ENCODE measurements at regions not wholly inside any gene's neighbourhood (a gene's known extent, or its start where the extent isn't known, plus 50 kb on each side); places are given as distances from the start of the nearest gene placed in this dataset.

GRCh38 chr2:79453918-79454317 lies 58.9 kb upstream of the CTNNA2 start:
- intact Hi-C loops (cut with DNase I): no loop called here
- no peak for DNase-seq

- intact Hi-C loops (cut with DNase I): no loop called here
- no peak for DNase-seq
Measured at GRCh38 chr2:79452651-79453050, 60.2 kb upstream of the CTNNA2 start.

- no peak for DNase-seq
- intact Hi-C loops (cut with DNase I): no loop called here
Measured at GRCh38 chr2:79447463-79447862, 65.4 kb upstream of the CTNNA2 start.

GRCh38 chr2:79446313-79446712 lies 66.5 kb upstream of the CTNNA2 start:
- intact Hi-C loops (cut with DNase I): no loop called here
- DNase-seq: no peak

GRCh38 chr2:79437433-79438267 lies 75.2 kb upstream of the CTNNA2 start:
- intact Hi-C loops (cut with DNase I): no loop called here
- DNase-seq: no peak

- DNase-seq: no peak
- intact Hi-C loops (cut with DNase I): no loop called here
Measured at GRCh38 chr2:79434362-79434761, 78.5 kb upstream of the CTNNA2 start.

- DNase-seq: peak; percentile 24 to 94 (median 64)
- intact Hi-C loops (cut with DNase I): no loop called here
Measured at GRCh38 chr2:79432731-79433146, 80.1 kb upstream of the CTNNA2 start.

GRCh38 chr2:79428745-79429144 lies 84.1 kb upstream of the CTNNA2 start:
- no peak for DNase-seq
- intact Hi-C loops (cut with DNase I): no loop called here

- DNase-seq: peak in 2 of 10 donors; percentile 27 to 68
- intact Hi-C loops (cut with DNase I): no loop called here
Measured at GRCh38 chr2:79414690-79415089, 98.2 kb upstream of the CTNNA2 start.

- no peak for DNase-seq
- intact Hi-C loops (cut with DNase I): no loop called here
Measured at GRCh38 chr2:79394485-79394859, 118.4 kb upstream of the CTNNA2 start.

- intact Hi-C loops (cut with DNase I): no loop called here
- DNase-seq: peak in 8 of 10 donors; percentile 9 to 80 (median 26)
Measured at GRCh38 chr2:79393806-79394484, 118.9 kb upstream of the CTNNA2 start.

GRCh38 chr2:79393107-79393685 lies 119.7 kb upstream of the CTNNA2 start:
- DNase-seq: no peak

GRCh38 chr2:79389481-79389880 lies 123.4 kb upstream of the CTNNA2 start:
- no peak for DNase-seq
- intact Hi-C loops (cut with DNase I): no loop called here

More at GRCh38 chr2:79393107-79393685, 119.7 kb upstream of the CTNNA2 start:
- intact Hi-C loops (cut with DNase I): no loop called here

- no peak for DNase-seq
- intact Hi-C loops (cut with DNase I): no loop called here
Measured at GRCh38 chr2:79388024-79388423, 124.8 kb upstream of the CTNNA2 start.

GRCh38 chr2:79387431-79387830 lies 125.4 kb upstream of the CTNNA2 start:
- DNase-seq: no peak
- intact Hi-C loops (cut with DNase I): no loop called here

GRCh38 chr2:79383681-79384080 lies 129.2 kb upstream of the CTNNA2 start:
- intact Hi-C loops (cut with DNase I): no loop called here

GRCh38 chr2:79375817-79376216 lies 137.0 kb upstream of the CTNNA2 start:
- DNase-seq: no peak
- intact Hi-C loops (cut with DNase I): no loop called here

More at GRCh38 chr2:79383681-79384080, 129.2 kb upstream of the CTNNA2 start:
- DNase-seq: no peak

- DNase-seq: no peak
- intact Hi-C loops (cut with DNase I): no loop called here
Measured at GRCh38 chr2:79373358-79374130, 139.3 kb upstream of the CTNNA2 start.

GRCh38 chr2:79370976-79371538 lies 141.8 kb upstream of the CTNNA2 start:
- intact Hi-C loops (cut with DNase I): no loop called here
- DNase-seq: peak in 8 of 10 donors; percentile 35 to 92 (median 60)

GRCh38 chr2:79369127-79369526 lies 143.7 kb upstream of the CTNNA2 start:
- DNase-seq: peak in 9 of 10 donors; percentile 14 to 94 (median 68)
- intact Hi-C loops (cut with DNase I): no loop called here

All from posterior cingulate gyrus (tissue), 11 donors.